ENCODE measurements at regions not wholly inside any gene's neighbourhood (a gene's known extent, or its start where the extent isn't known, plus 50 kb on each side); places are given as distances from the start of the nearest gene placed in this dataset.

- peaks cover under 1 to 3% of the 10 kb centered on the region in 2 donors for H3K9me3 Mint-ChIP-seq
- H3K4me1 Mint-ChIP-seq (ENCODE audit: low read depth in 2 of 2), result no peaks in the 10 kb centered on the region
- no peaks in the 10 kb centered on the region for H3K36me3 Mint-ChIP-seq (ENCODE audit: insufficient read depth)
- H3K27ac Mint-ChIP-seq, result no peak overlapping the region
- DNase-seq (no peak), ATAC-seq (replicated peaks) (no peak)
- H3K4me3 Mint-ChIP-seq, result no peak overlapping the region
- H3K27me3 Mint-ChIP-seq, result peaks cover 0 to 2% of the 10 kb centered on the region in 2 donors
Observed at GRCh38 chr18:56481751-56482150, 156.6 kb downstream of the TXNL1 start.

GRCh38 chr18:56479841-56480240, 158.6 kb downstream of the TXNL1 start:
- no peaks in the 10 kb centered on the region for H3K4me1 Mint-ChIP-seq (ENCODE audit: low read depth in 2 of 2)
- no peak for DNase-seq
- H3K4me3 Mint-ChIP-seq, result no peak overlapping the region
- ATAC-seq (replicated peaks), result no peak
- peaks cover 0 to 3% of the 10 kb centered on the region in 2 donors for H3K9me3 Mint-ChIP-seq
- no peaks in the 10 kb centered on the region for H3K27me3 Mint-ChIP-seq
- no peaks in the 10 kb centered on the region for H3K36me3 Mint-ChIP-seq (ENCODE audit: insufficient read depth)
- H3K27ac Mint-ChIP-seq, result no peak overlapping the region

- H3K4me3 Mint-ChIP-seq, result no peak overlapping the region
- ATAC-seq (replicated peaks) (no peak), DNase-seq (no peak)
- no peaks in the 10 kb centered on the region for H3K27me3 Mint-ChIP-seq
- no peaks in the 10 kb centered on the region for H3K4me1 Mint-ChIP-seq (ENCODE audit: low read depth in 2 of 2)
- no peaks in the 10 kb centered on the region for H3K36me3 Mint-ChIP-seq (ENCODE audit: insufficient read depth)
- peaks cover 0 to 7% of the 10 kb centered on the region in 2 donors for H3K9me3 Mint-ChIP-seq
- no peak overlapping the region for H3K27ac Mint-ChIP-seq
Observed at GRCh38 chr18:56475250-56475649, 163.1 kb downstream of the TXNL1 start.

- Mint-ChIP-seq H3K4me3 (no peak overlapping the region), H3K27ac (no peak overlapping the region), H3K9me3 (peaks cover 0 to 7% of the 10 kb centered on the region in 2 donors), H3K4me1 (ENCODE audit: low read depth in 2 of 2) (no peaks in the 10 kb centered on the region), H3K27me3 (no peaks in the 10 kb centered on the region), H3K36me3 (ENCODE audit: insufficient read depth) (no peaks in the 10 kb centered on the region)
- no peak for DNase-seq
- ATAC-seq (replicated peaks), result no peak
Observed at GRCh38 chr18:56473400-56474024, 164.9 kb downstream of the TXNL1 start.

GRCh38 chr18:56470406-56471351, 167.7 kb downstream of the TXNL1 start:
- Mint-ChIP-seq H3K4me3 (no peak overlapping the region), H3K36me3 (ENCODE audit: insufficient read depth) (no peaks in the 10 kb centered on the region), H3K27ac (no peak overlapping the region), H3K27me3 (no peaks in the 10 kb centered on the region), H3K9me3 (peaks cover 2 to 7% of the 10 kb centered on the region in 2 donors), H3K4me1 (ENCODE audit: low read depth in 2 of 2) (no peaks in the 10 kb centered on the region)
- ATAC-seq (replicated peaks) (no peak), DNase-seq (no peak)

GRCh38 chr18:56469582-56469981, 168.8 kb downstream of the TXNL1 start:
- Mint-ChIP-seq H3K36me3 (ENCODE audit: insufficient read depth) (no peaks in the 10 kb centered on the region), H3K4me3 (no peak overlapping the region), H3K9me3 (peaks cover 7 to 8% of the 10 kb centered on the region in 2 donors), H3K4me1 (ENCODE audit: low read depth in 2 of 2) (no peaks in the 10 kb centered on the region), H3K27me3 (no peaks in the 10 kb centered on the region), H3K27ac (no peak overlapping the region)
- ATAC-seq (replicated peaks), result no peak
- DNase-seq, result no peak

- DNase-seq (no peak), ATAC-seq (replicated peaks) (no peak)
- Mint-ChIP-seq H3K9me3 (peaks cover 7 to 8% of the 10 kb centered on the region in 2 donors), H3K27me3 (no peaks in the 10 kb centered on the region), H3K36me3 (ENCODE audit: insufficient read depth) (no peaks in the 10 kb centered on the region), H3K4me1 (ENCODE audit: low read depth in 2 of 2) (no peaks in the 10 kb centered on the region), H3K27ac (no peak overlapping the region), H3K4me3 (no peak overlapping the region)
Observed at GRCh38 chr18:56468396-56468795, 170.0 kb downstream of the TXNL1 start.

- Mint-ChIP-seq H3K27ac (no peak overlapping the region), H3K27me3 (peaks cover 5 to 10% of the 10 kb centered on the region in 2 donors), H3K4me3 (no peak overlapping the region), H3K9me3 (peaks cover 0 to 12% of the 10 kb centered on the region in 2 donors), H3K4me1 (ENCODE audit: low read depth in 2 of 2) (no peaks in the 10 kb centered on the region), H3K36me3 (ENCODE audit: insufficient read depth) (no peaks in the 10 kb centered on the region)
- ATAC-seq (replicated peaks) (no peak), DNase-seq (no peak)
Observed at GRCh38 chr18:56462276-56462675, 176.1 kb downstream of the TXNL1 start.

GRCh38 chr18:56461151-56461550, 177.2 kb downstream of the TXNL1 start:
- no peak for DNase-seq
- Mint-ChIP-seq H3K36me3 (ENCODE audit: insufficient read depth) (no peaks in the 10 kb centered on the region), H3K9me3 (peaks cover 0 to 12% of the 10 kb centered on the region in 2 donors), H3K27ac (no peak overlapping the region), H3K27me3 (peaks cover 5 to 10% of the 10 kb centered on the region in 2 donors), H3K4me3 (no peak overlapping the region), H3K4me1 (ENCODE audit: low read depth in 2 of 2) (no peaks in the 10 kb centered on the region)
- no peak for ATAC-seq (replicated peaks)

GRCh38 chr18:56460581-56460980, 177.8 kb downstream of the TXNL1 start:
- DNase-seq (no peak), ATAC-seq (replicated peaks) (no peak)
- Mint-ChIP-seq H3K27me3 (peaks cover 5 to 10% of the 10 kb centered on the region in 2 donors), H3K9me3 (peaks cover 0 to 9% of the 10 kb centered on the region in 2 donors), H3K4me1 (ENCODE audit: low read depth in 2 of 2) (no peaks in the 10 kb centered on the region), H3K36me3 (ENCODE audit: insufficient read depth) (no peaks in the 10 kb centered on the region), H3K4me3 (no peak overlapping the region), H3K27ac (no peak overlapping the region)

GRCh38 chr18:56458770-56459712, 179.4 kb downstream of the TXNL1 start:
- Mint-ChIP-seq H3K27ac (no peak overlapping the region), H3K4me1 (ENCODE audit: low read depth in 2 of 2) (no peaks in the 10 kb centered on the region), H3K27me3 (peaks cover 5 to 10% of the 10 kb centered on the region in 2 donors), H3K36me3 (ENCODE audit: insufficient read depth) (no peaks in the 10 kb centered on the region), H3K9me3 (peaks cover 0 to 4% of the 10 kb centered on the region in 2 donors), H3K4me3 (no peak overlapping the region)
- DNase-seq (no peak), ATAC-seq (replicated peaks) (no peak)

GRCh38 chr18:56455874-56456273, 182.5 kb downstream of the TXNL1 start:
- no peak overlapping the region for H3K4me3 Mint-ChIP-seq
- DNase-seq (no peak), ATAC-seq (replicated peaks) (no peak)
- H3K27me3 Mint-ChIP-seq, result peaks cover 5 to 10% of the 10 kb centered on the region in 2 donors
- no peak overlapping the region for H3K27ac Mint-ChIP-seq
- H3K36me3 Mint-ChIP-seq (ENCODE audit: insufficient read depth), result no peaks in the 10 kb centered on the region
- H3K9me3 Mint-ChIP-seq, result peaks cover 0 to 3% of the 10 kb centered on the region in 2 donors
- H3K4me1 Mint-ChIP-seq (ENCODE audit: low read depth in 2 of 2), result no peaks in the 10 kb centered on the region

GRCh38 chr18:56455141-56455540, 183.3 kb downstream of the TXNL1 start:
- Mint-ChIP-seq H3K4me1 (ENCODE audit: low read depth in 2 of 2) (no peaks in the 10 kb centered on the region), H3K9me3 (peaks cover 0 to 6% of the 10 kb centered on the region in 2 donors), H3K27ac (no peak overlapping the region), H3K27me3 (peaks cover 5 to 10% of the 10 kb centered on the region in 2 donors), H3K36me3 (ENCODE audit: insufficient read depth) (no peaks in the 10 kb centered on the region), H3K4me3 (no peak overlapping the region)
- ATAC-seq (replicated peaks), result no peak
- no peak for DNase-seq
